Iris pigment epithelial cell (primary cell): ENCODE measurements at regions not wholly inside any gene's neighbourhood (a gene's known extent, or its start where the extent isn't known, plus 50 kb on each side); places are given as distances from the start of the nearest gene placed in this dataset.
"Not testable (repeated sequence)": the region's sequence is repeated elsewhere in the genome, so short reads cannot be mapped to it uniquely, and the experiment has no call there.

ENCODE experiments used
- DNase-seq: peaks from one replicate; pipeline ENCODE4 v3.0.0-alpha.2; 2011; ENCODE audit warnings: low read depth

GRCh38 chr5:67813877-67814539 is 401.5 kb upstream of the PIK3R1 start:
- DNase-seq, result peak; percentile 3

GRCh38 chr5:67809589-67809988 is 406.0 kb upstream of the PIK3R1 start:
- DNase-seq, result no peak

- DNase-seq, result no peak
Observed at GRCh38 chr5:67808340-67808739, 407.2 kb upstream of the PIK3R1 start.

- no peak for DNase-seq
Observed at GRCh38 chr5:67807439-67807888, 408.1 kb upstream of the PIK3R1 start.

- DNase-seq, result no peak
Observed at GRCh38 chr5:67806654-67807438, 408.7 kb upstream of the PIK3R1 start.

- DNase-seq, result no peak
Observed at GRCh38 chr5:67805666-67806348, 409.7 kb upstream of the PIK3R1 start.

GRCh38 chr5:67802766-67803165 is 412.8 kb upstream of the PIK3R1 start:
- no peak for DNase-seq

GRCh38 chr5:67799732-67800234 is 415.8 kb upstream of the PIK3R1 start:
- peak; percentile 10 for DNase-seq

- not testable (repeated sequence) for DNase-seq
Observed at GRCh38 chr5:67798470-67798869, 417.1 kb upstream of the PIK3R1 start.

GRCh38 chr5:67795781-67796477 is 419.6 kb upstream of the PIK3R1 start:
- DNase-seq, result no peak

- DNase-seq, result no peak
Observed at GRCh38 chr5:67793966-67794365, 421.6 kb upstream of the PIK3R1 start.

- no peak for DNase-seq
Observed at GRCh38 chr5:67793418-67793817, 422.1 kb upstream of the PIK3R1 start.

- no peak for DNase-seq
Observed at GRCh38 chr5:67792891-67793290, 422.7 kb upstream of the PIK3R1 start.

- DNase-seq, result no peak
Observed at GRCh38 chr5:67790390-67790789, 425.2 kb upstream of the PIK3R1 start.

GRCh38 chr5:67779893-67780623 is 435.5 kb upstream of the PIK3R1 start:
- DNase-seq, result not testable (repeated sequence)

- no peak for DNase-seq
Observed at GRCh38 chr5:67774786-67775185, 440.8 kb upstream of the PIK3R1 start.

- DNase-seq, result no peak
Observed at GRCh38 chr5:67774267-67774552, 441.3 kb upstream of the PIK3R1 start.

GRCh38 chr5:67773411-67774266 is 441.9 kb upstream of the PIK3R1 start:
- peak; percentile 40 for DNase-seq

GRCh38 chr5:67771791-67772190 is 443.8 kb upstream of the PIK3R1 start:
- no peak for DNase-seq

GRCh38 chr5:67771221-67771620 is 444.3 kb upstream of the PIK3R1 start:
- no peak for DNase-seq
